HL-60 (cell line): ENCODE measurements at regions not wholly inside any gene's neighbourhood (a gene's known extent, or its start where the extent isn't known, plus 50 kb on each side); places are given as distances from the start of the nearest gene placed in this dataset.

Experiments
- DNase-seq, 2 experiments: peaks; one replicate each; pipeline ENCODE4 v3.0.0-alpha.2; 2010 to 2020; ENCODE audit warnings: low read depth in 1 of 2, low spot score in 1 of 2
- H3K27ac ChIP-seq: fragments of 250-450 bp; sonication (Bioruptor Pico); replicated peaks from 2 replicates; pipeline ENCODE4 v1.5.1; 2020; ENCODE audit warnings: mild to moderate bottlenecking, moderate library complexity
- H3K27me3 ChIP-seq: fragments of 250-450 bp; sonication (Bioruptor Pico); 2 replicates; pipeline ENCODE4 v1.5.1; 2021; ENCODE audit warnings: mild to moderate bottlenecking, moderate library complexity; ENCODE audit not compliant: insufficient read depth, poor library complexity, severe bottlenecking
- H3K4me3 ChIP-seq: replicated peaks from 2 replicates; pipeline ENCODE4 v1.5.1; 2011; ENCODE audit warnings: mild to moderate bottlenecking, control low read depth, low read length; ENCODE audit not compliant: insufficient read depth
- CTCF ChIP-seq: IDR thresholded peaks from one replicate; pipeline ENCODE4 v1.5.1; 2011; ENCODE audit warnings: low read length, control low read depth, inconsistent platforms; ENCODE audit not compliant: insufficient read depth
- GABPA ChIP-seq: IDR thresholded peaks from 2 replicates; pipeline ENCODE4 v1.6.1; 2012; ENCODE audit warnings: low read depth
- POLR2AphosphoS5 ChIP-seq: IDR thresholded peaks from 2 replicates; pipeline ENCODE4 v1.6.1; 2012; ENCODE audit warnings: low read depth
- REST ChIP-seq: IDR thresholded peaks from 2 replicates; pipeline ENCODE4 v1.6.1; 2012; ENCODE audit warnings: low read depth; ENCODE audit not compliant: insufficient replicate concordance
- SPI1 ChIP-seq: IDR thresholded peaks from 2 replicates; pipeline ENCODE4 v1.6.1; 2012; ENCODE audit warnings: low read depth, mild to moderate bottlenecking, borderline replicate concordance

- no peak overlapping the region for H3K27ac ChIP-seq
- no peaks in the 10 kb centered on the region for H3K27me3 ChIP-seq
- H3K4me3 ChIP-seq = no peak overlapping the region
- no peak for DNase-seq
- TF ChIP-seq SPI1 = no peak
- no peak for TF ChIP-seq REST
- TF ChIP-seq POLR2AphosphoS5 = no peak
- no peak for TF ChIP-seq CTCF
- no peak for TF ChIP-seq GABPA
Measured at GRCh38 chr7:36045326-36045725, 107.7 kb upstream of the EEPD1 start.

GRCh38 chr7:36045830-36046341 is 107.2 kb upstream of the EEPD1 start:
- H3K27ac ChIP-seq = no peak overlapping the region
- TF ChIP-seq REST = no peak
- no peak for TF ChIP-seq CTCF
- TF ChIP-seq SPI1 = no peak
- no peak for TF ChIP-seq POLR2AphosphoS5
- no peak for TF ChIP-seq GABPA
- DNase-seq = no peak
- H3K27me3 ChIP-seq = no peaks in the 10 kb centered on the region
- no peak overlapping the region for H3K4me3 ChIP-seq

GRCh38 chr7:36047091-36047658 is 105.9 kb upstream of the EEPD1 start:
- H3K4me3 ChIP-seq = no peak overlapping the region
- TF ChIP-seq CTCF (no peak), SPI1 (no peak), GABPA (no peak), REST (no peak), POLR2AphosphoS5 (no peak)
- H3K27me3 ChIP-seq = no peaks in the 10 kb centered on the region
- DNase-seq = no peak
- no peak overlapping the region for H3K27ac ChIP-seq
